GM23248 (cell line): ENCODE measurements at regions not wholly inside any gene's neighbourhood (a gene's known extent, or its start where the extent isn't known, plus 50 kb on each side); places are given as distances from the start of the nearest gene placed in this dataset.

Experiments used
- EZH2 ChIP-seq: fragments of 200-600 bp; sonication (generic); IDR thresholded peaks from 2 replicates; pipeline ENCODE4 v1.6.1; 2018; ENCODE audit warnings: antibody characterized with exemption, mild to moderate bottlenecking; ENCODE audit not compliant: insufficient read depth, poor library complexity, severe bottlenecking
- EZH2phosphoT487 ChIP-seq: fragments of 200-600 bp; sonication (generic); IDR thresholded peaks from 2 replicates; pipeline ENCODE4 v1.6.1; 2018; ENCODE audit warnings: antibody characterized with exemption, moderate library complexity, mild to moderate bottlenecking, low read depth; ENCODE audit not compliant: insufficient read depth

DNA sequence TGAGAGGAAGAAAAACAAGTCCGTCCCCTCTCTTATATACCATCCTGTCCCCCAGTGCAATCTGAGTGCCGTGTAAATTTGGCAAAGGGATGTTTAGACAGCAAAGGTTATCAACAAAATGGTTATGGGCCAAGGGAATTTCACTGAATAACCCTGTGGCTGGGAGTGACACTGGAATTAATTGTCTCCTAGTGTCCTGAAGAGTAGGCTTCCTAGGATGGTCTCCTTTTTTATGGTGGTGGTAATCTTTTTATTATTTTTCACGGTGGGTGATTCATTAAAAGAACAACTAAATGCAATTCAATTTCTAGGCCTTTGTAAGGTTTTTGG, 244.2 kb downstream of the PIK3R1 start:
- TF ChIP-seq EZH2phosphoT487: no peak
- TF ChIP-seq EZH2: no peak
